Upper lobe of left lung (tissue), 4 donors: ENCODE measurements at regions not wholly inside any gene's neighbourhood (a gene's known extent, or its start where the extent isn't known, plus 50 kb on each side); places are given as distances from the start of the nearest gene placed in this dataset.

Source experiments
- CTCF ChIP-seq, 6 experiments: fragments of 450-650 bp in 4 of 6; fragments of 200-600 bp in 2 of 6; sonication (generic) in 2 of 6; IDR thresholded peaks; one replicate each; pipeline ENCODE4 v1.5.1; 2016 to 2019; ENCODE audit warnings: antibody characterized with exemption in 6 of 6
- POLR2AphosphoS5 ChIP-seq, 2 donors: sonication (generic); formaldehyde crosslinking; IDR thresholded peaks; one replicate each; pipeline ENCODE4 v1.5.1; 2017; ENCODE audit warnings: antibody characterized with exemption in 2 of 2

DNA sequence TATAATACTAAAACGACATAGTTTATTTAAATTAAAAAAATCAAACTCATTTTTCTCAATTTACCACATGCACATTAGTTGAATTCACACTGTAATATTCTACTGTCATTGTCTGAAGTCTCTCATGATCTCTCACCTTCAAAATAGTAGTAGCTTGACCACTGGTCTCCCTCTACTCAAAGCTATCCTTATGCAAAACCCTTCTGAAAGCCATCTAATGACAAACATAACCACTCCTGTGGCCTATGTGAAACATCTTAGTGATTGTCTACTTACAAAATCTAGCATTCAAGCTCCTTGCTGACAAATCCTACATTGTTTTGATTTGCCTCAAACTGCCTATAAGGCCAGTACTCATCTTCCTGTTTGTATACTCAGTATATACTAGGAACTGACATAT, 606.0 kb upstream of the GHITM start:
- TF ChIP-seq CTCF (IDR thresholded peaks at IDR 0.05), result no peak
- TF ChIP-seq POLR2AphosphoS5 (IDR thresholded peaks at IDR 0.05), result no peak
